ENCODE measurements at regions not wholly inside any gene's neighbourhood (a gene's known extent, or its start where the extent isn't known, plus 50 kb on each side); places are given as distances from the start of the nearest gene placed in this dataset.

DNA sequence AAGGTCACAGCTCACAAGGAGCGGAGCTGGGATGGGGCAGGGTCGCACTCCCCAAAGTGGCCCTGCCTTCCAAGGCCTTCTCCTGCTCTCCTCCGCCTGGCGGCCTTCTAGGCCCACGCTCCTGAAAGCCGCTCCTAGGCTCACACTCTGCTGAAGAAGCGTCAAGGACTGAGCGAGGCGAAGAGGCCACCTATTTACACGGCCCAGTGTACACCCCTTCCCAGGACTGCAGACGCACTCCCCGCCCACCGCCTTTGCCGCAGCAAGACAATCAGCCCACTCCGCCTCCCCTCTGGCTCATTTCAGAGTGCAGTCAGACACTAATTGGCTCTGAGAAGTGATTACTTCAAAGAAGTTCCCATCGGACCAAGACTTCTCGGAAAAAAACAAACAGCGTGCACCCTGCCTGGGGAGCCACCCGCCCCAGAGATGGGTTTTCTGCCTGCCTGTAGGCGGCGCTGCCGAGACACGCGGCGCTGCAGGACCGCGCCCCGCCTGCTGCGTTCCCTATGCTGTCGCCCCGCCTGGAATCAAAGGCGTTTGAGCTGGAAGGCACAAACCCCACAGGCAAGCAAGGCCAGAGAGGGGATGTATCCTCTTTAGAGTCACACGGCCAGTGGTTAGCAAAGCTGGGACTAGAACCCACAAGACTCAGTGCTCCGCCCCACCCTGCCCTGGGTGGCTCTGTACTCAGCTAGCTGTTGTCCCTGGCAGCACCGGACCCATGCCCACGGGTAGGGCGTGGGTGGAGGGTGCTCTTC lies 414.8 kb downstream of the BUD13 start:
- H3K4me3 ChIP-seq: no peak overlapping the region
- H3K9me3 ChIP-seq: no peaks in the 10 kb centered on the region
- intact Hi-C loops (cut with DNase I): no loop called here
- H3K4me1 ChIP-seq: peaks cover 5% of the 10 kb centered on the region
- no peak for TF ChIP-seq POLR2A (IDR thresholded peaks at IDR 0.05)
- TF ChIP-seq, protein P1, sequence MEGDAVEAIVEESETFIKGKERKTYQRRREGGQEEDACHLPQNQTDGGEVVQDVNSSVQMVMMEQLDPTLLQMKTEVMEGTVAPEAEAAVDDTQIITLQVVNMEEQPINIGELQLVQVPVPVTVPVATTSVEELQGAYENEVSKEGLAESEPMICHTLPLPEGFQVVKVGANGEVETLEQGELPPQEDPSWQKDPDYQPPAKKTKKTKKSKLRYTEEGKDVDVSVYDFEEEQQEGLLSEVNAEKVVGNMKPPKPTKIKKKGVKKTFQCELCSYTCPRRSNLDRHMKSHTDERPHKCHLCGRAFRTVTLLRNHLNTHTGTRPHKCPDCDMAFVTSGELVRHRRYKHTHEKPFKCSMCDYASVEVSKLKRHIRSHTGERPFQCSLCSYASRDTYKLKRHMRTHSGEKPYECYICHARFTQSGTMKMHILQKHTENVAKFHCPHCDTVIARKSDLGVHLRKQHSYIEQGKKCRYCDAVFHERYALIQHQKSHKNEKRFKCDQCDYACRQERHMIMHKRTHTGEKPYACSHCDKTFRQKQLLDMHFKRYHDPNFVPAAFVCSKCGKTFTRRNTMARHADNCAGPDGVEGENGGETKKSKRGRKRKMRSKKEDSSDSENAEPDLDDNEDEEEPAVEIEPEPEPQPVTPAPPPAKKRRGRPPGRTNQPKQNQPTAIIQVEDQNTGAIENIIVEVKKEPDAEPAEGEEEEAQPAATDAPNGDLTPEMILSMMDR (IDR thresholded peaks at IDR 0.05): peak in 2 of 7 experiments; percentile 16 to 18
- H3K27me3 ChIP-seq: no peaks in the 10 kb centered on the region
- DNase-seq (no peak), ATAC-seq (no peak)
- H3K36me3 ChIP-seq (replicated peaks in 1 of 2; ENCODE audit: insufficient read depth in 1 of 2, low read depth in 2 of 2): no peaks in the 10 kb centered on the region
- 40 to 62% methylated on average over 5 to 37 of the region's 37 CpGs for WGBS, 2 donors
- H3K27ac ChIP-seq: no peak overlapping the region

DNA sequence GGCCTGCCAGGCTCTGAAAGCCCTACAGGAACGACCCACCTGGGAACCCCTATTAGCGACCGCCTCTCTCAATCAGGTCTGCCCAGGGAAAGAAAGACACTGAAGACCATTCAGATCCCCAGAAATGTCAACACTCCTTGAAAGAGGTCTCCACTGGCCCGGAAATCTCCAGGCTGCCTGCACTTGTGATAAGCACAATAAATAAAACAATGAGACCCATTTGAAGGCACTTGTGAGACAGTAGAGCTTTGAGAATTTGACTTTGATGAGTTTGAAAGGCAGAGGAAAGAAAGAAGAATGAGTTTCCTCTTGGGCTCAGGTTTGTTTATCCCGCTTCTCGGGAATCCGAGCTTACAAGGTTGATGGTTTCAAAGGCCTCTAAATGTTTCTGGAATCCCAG lies 416.3 kb downstream of the BUD13 start:
- no peak overlapping the region for H3K4me3 ChIP-seq
- no peaks in the 10 kb centered on the region for H3K27me3 ChIP-seq
- H3K9me3 ChIP-seq: no peaks in the 10 kb centered on the region
- DNase-seq (no peak), ATAC-seq (no peak)
- H3K4me1 ChIP-seq: peaks cover 10% of the 10 kb centered on the region
- 68 to 79% methylated on average over 4 to 7 of the region's 7 CpGs for WGBS, 2 donors
- intact Hi-C loops (cut with DNase I): no loop called here
- H3K36me3 ChIP-seq (replicated peaks in 1 of 2; ENCODE audit: insufficient read depth in 1 of 2, low read depth in 2 of 2): no peaks in the 10 kb centered on the region
- no peak overlapping the region for H3K27ac ChIP-seq
- TF ChIP-seq, protein P1 (IDR thresholded peaks at IDR 0.05): no peak
- no peak for TF ChIP-seq POLR2A (IDR thresholded peaks at IDR 0.05)

DNA sequence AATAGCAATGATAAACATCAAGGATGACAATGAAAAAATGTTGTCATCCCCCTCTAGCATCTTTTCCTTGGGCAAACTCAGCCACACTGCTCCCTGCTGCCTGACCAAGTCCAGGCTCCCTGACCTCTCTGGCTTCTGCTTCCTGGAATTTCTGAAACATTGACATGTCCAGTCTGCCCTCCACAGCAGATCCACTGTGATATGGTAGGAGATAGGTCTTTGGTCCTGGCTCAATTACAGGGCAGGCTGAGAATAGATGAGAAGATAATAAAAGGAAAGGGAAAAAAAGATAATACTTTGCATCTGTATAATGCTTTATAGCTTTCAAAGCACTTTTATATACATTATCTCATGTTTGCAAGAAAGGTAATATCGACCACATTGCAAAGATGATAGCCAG lies 417.7 kb downstream of the BUD13 start:
- ATAC-seq (no peak), DNase-seq (no peak)
- H3K27ac ChIP-seq: no peak overlapping the region
- intact Hi-C loops (cut with DNase I): no loop called here
- no peaks in the 10 kb centered on the region for H3K36me3 ChIP-seq (replicated peaks in 1 of 2; ENCODE audit: insufficient read depth in 1 of 2, low read depth in 2 of 2)
- WGBS, 2 donors: 62 to 86% methylated on average over 1 of the region's 1 CpG
- no peak overlapping the region for H3K4me3 ChIP-seq
- no peaks in the 10 kb centered on the region for H3K9me3 ChIP-seq
- no peaks in the 10 kb centered on the region for H3K27me3 ChIP-seq
- H3K4me1 ChIP-seq: peaks cover 10% of the 10 kb centered on the region
- no peak for TF ChIP-seq POLR2A (IDR thresholded peaks at IDR 0.05)
- TF ChIP-seq, protein P1 (IDR thresholded peaks at IDR 0.05): no peak

DNA sequence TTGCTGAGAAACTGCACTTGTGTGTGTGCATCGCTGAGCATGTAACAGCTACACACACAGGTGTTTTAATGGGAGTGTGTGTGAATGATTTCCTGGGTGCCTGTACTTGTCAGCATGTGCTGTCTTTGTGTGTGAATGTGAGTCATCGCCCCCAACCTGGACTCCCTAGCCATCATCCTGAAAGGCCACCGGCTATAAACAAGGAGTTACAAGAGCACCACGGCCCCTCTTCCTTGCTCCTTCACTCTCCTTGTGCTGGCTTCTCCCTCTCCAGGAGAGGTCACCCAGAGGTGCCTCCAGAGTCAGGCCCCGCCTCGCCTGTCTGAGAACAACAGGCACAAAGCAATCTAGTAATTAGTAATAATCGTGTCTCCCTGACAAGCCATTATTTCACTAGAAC lies 419.2 kb downstream of the BUD13 start:
- peak in 3 of 4 donors; percentile 7 to 50 (median 13) for DNase-seq
- no peak for TF ChIP-seq POLR2A (IDR thresholded peaks at IDR 0.05)
- TF ChIP-seq, protein P1 (IDR thresholded peaks at IDR 0.05): no peak
- intact Hi-C loops (cut with DNase I): no loop called here

DNA sequence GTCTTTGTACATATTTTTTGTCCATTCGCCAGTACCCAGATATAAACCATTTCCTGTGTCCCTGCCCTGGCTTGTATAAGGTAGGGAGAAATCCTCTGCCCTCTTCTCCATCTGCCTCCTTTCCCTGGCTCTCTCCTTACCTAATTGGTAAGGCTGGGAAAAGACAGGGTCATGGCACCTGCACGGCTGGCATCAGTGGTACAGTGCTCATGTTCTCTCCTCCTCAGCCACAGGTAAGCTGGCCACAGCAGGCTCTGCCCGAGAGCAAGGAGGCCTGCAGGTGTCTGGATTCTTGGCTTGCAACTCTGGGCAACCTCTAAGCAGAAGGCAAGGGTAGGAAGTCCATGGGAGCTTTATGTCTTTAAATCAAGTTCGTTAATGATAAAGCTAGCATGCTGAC lies 419.9 kb downstream of the BUD13 start:
- peak overlapping the region; percentile 15 to 69 (median 62) for H3K27ac ChIP-seq
- 31 to 38% methylated on average over 4 of the region's 4 CpGs for WGBS, 2 donors

More for the DNA sequence above, 419.2 kb downstream of the BUD13 start:
- no peaks in the 10 kb centered on the region for H3K9me3 ChIP-seq
- ATAC-seq: no peak
- H3K36me3 ChIP-seq (replicated peaks in 1 of 2; ENCODE audit: insufficient read depth in 1 of 2, low read depth in 2 of 2): no peaks in the 10 kb centered on the region
- H3K27ac ChIP-seq: peak overlapping the region in 3 of 4 donors; percentile 59 to 69 (median 65)
- 70 to 79% methylated on average over 5 to 7 of the region's 7 CpGs for WGBS, 2 donors
- H3K4me1 ChIP-seq: peaks cover 10% of the 10 kb centered on the region
- H3K27me3 ChIP-seq: no peaks in the 10 kb centered on the region
- H3K4me3 ChIP-seq: no peak overlapping the region

More for the DNA sequence above, 419.9 kb downstream of the BUD13 start:
- ATAC-seq: peak; percentile 95
- no peaks in the 10 kb centered on the region for H3K36me3 ChIP-seq (replicated peaks in 1 of 2; ENCODE audit: insufficient read depth in 1 of 2, low read depth in 2 of 2)
- no peak for TF ChIP-seq POLR2A (IDR thresholded peaks at IDR 0.05)
- TF ChIP-seq, protein P1 (IDR thresholded peaks at IDR 0.05): no peak
- H3K4me1 ChIP-seq: peaks cover 10% of the 10 kb centered on the region
- no peak overlapping the region for H3K4me3 ChIP-seq
- intact Hi-C loops (cut with DNase I): no loop called here
- peak; percentile 83 to 94 (median 92) for DNase-seq
- H3K27me3 ChIP-seq: no peaks in the 10 kb centered on the region
- no peaks in the 10 kb centered on the region for H3K9me3 ChIP-seq
